ENCODE measurements at regions not wholly inside any gene's neighbourhood (a gene's known extent, or its start where the extent isn't known, plus 50 kb on each side); places are given as distances from the start of the nearest gene placed in this dataset.

GRCh38 chr1:174077749-174078490 lies 55.8 kb upstream of the RC3H1 start:
- no peak overlapping the region for H3K27ac ChIP-seq
- no peak for TF ChIP-seq ZFX (IDR thresholded peaks at IDR 0.05)
- TF ChIP-seq, protein P1, sequence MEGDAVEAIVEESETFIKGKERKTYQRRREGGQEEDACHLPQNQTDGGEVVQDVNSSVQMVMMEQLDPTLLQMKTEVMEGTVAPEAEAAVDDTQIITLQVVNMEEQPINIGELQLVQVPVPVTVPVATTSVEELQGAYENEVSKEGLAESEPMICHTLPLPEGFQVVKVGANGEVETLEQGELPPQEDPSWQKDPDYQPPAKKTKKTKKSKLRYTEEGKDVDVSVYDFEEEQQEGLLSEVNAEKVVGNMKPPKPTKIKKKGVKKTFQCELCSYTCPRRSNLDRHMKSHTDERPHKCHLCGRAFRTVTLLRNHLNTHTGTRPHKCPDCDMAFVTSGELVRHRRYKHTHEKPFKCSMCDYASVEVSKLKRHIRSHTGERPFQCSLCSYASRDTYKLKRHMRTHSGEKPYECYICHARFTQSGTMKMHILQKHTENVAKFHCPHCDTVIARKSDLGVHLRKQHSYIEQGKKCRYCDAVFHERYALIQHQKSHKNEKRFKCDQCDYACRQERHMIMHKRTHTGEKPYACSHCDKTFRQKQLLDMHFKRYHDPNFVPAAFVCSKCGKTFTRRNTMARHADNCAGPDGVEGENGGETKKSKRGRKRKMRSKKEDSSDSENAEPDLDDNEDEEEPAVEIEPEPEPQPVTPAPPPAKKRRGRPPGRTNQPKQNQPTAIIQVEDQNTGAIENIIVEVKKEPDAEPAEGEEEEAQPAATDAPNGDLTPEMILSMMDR (conservative IDR thresholded peaks at IDR 0.05) = no peak

- no peak for TF ChIP-seq ZFX (IDR thresholded peaks at IDR 0.05)
- TF ChIP-seq, protein P1 (conservative IDR thresholded peaks at IDR 0.05) = no peak
- H3K27ac ChIP-seq = no peak overlapping the region
These were observed 53.1 kb upstream of the RC3H1 start for GRCh38 chr1:174075245-174075692.

DNA sequence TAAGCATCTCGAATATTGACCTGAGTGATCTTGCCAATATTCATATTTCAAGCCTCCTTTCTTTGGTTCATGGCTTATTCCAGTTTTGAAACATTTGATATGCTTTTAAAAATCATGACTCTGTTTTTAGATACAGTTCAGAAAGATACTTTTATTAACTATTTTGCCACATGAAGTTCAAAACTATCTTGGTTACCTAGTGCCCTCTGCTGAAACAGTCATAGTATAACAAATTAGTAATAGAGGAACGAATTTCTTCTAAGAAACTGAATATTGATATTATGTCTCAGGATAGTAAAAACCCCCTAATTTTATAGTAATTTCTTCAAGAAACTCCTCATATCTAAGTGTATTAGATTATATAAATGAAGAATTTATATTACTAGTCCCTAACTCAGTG lies 52.6 kb upstream of the RC3H1 start:
- H3K27ac ChIP-seq = no peak overlapping the region
- TF ChIP-seq, protein P1 (conservative IDR thresholded peaks at IDR 0.05) = peak; percentile 62
- no peak for TF ChIP-seq ZFX (IDR thresholded peaks at IDR 0.05)

DNA sequence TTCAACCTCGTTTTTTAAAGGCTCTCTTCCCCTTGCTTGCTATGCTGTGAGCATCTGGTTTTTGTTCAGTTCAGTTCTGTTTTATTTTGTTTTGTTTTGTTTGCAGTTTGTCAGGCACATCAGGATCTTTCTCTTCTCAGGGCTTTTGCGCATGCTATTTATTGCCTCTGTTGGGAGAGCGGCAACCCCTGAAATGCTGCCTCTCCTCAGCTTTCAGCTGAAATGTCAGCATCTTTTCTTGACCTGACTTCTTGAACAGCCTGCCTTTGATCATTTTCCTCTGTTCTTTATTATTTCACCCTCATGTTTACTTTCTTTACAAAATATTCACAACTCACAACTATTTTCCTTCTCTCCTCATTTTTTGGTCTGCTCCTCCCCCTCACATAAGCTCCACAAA lies 50.4 kb upstream of the RC3H1 start:
- no peak overlapping the region for H3K27ac ChIP-seq
- no peak for TF ChIP-seq ZFX (IDR thresholded peaks at IDR 0.05)
- TF ChIP-seq, protein P1 (conservative IDR thresholded peaks at IDR 0.05) = no peak

Data from C4-2B (cell line).